GM23248 (cell line): ENCODE measurements at regions not wholly inside any gene's neighbourhood (a gene's known extent, or its start where the extent isn't known, plus 50 kb on each side); places are given as distances from the start of the nearest gene placed in this dataset.

Source experiments
- EZH2 ChIP-seq: fragments of 200-600 bp; sonication (generic); IDR thresholded peaks from 2 replicates; pipeline ENCODE4 v1.6.1; 2018; ENCODE audit warnings: antibody characterized with exemption, mild to moderate bottlenecking; ENCODE audit not compliant: insufficient read depth, poor library complexity, severe bottlenecking
- EZH2phosphoT487 ChIP-seq: fragments of 200-600 bp; sonication (generic); IDR thresholded peaks from 2 replicates; pipeline ENCODE4 v1.6.1; 2018; ENCODE audit warnings: antibody characterized with exemption, moderate library complexity, mild to moderate bottlenecking, low read depth; ENCODE audit not compliant: insufficient read depth

- TF ChIP-seq EZH2 (no peak), EZH2phosphoT487 (no peak)
Measured at GRCh38 chr2:217106650-217107014, 246.8 kb upstream of the TNP1 start.
